Left ventricle myocardium superior (tissue), 1 donor: ENCODE measurements at regions not wholly inside any gene's neighbourhood (a gene's known extent, or its start where the extent isn't known, plus 50 kb on each side); places are given as distances from the start of the nearest gene placed in this dataset.
"Not testable (repeated sequence)": the region's sequence is repeated elsewhere in the genome, so short reads cannot be mapped to it uniquely, and the experiment has no call there.

ENCODE experiments used
- ATAC-seq: fragments of 200-7000 bp; cut with Tn5 transposase; one replicate; pipeline ENCODE4 v1.9.1; 2020; ENCODE audit warnings: mild to moderate bottlenecking, moderate library complexity
- DNase-seq: peaks from one replicate; pipeline ENCODE4 v3.0.0-alpha.2; 2020
- intact Hi-C: fragments of 100-400 bp; cut with micrococcal nuclease; formaldehyde crosslinking; loops from one replicate; pipeline ENCODE4 v1.11.0; 2022
- donor health status: DM: no; HTN: yes; CAD: no; lungs with severe emphysema.

DNA sequence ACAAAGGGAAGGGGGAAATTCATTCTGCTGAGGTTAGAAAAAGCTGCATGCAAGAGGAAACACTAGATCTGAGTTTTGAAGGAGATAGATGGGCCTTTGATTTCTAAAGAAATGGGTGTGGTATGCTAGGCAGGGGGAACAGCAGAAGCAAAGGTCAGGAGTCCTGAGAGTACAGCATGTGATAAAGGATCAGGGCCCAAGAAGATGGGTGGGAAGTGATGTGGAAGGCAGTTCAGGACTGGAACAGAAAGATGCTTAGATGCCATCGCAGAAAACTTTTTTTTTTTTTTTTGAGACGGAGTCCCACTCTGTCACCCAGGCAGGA lies 126.2 kb downstream of the ALDH8A1 start:
- ATAC-seq (no peak), DNase-seq (no peak)
- intact Hi-C loops = loop anchor here (5.0 kb wide), 2 partner anchors 651 to 666 kb away; no protein-coding TSS in a partner anchor

DNA sequence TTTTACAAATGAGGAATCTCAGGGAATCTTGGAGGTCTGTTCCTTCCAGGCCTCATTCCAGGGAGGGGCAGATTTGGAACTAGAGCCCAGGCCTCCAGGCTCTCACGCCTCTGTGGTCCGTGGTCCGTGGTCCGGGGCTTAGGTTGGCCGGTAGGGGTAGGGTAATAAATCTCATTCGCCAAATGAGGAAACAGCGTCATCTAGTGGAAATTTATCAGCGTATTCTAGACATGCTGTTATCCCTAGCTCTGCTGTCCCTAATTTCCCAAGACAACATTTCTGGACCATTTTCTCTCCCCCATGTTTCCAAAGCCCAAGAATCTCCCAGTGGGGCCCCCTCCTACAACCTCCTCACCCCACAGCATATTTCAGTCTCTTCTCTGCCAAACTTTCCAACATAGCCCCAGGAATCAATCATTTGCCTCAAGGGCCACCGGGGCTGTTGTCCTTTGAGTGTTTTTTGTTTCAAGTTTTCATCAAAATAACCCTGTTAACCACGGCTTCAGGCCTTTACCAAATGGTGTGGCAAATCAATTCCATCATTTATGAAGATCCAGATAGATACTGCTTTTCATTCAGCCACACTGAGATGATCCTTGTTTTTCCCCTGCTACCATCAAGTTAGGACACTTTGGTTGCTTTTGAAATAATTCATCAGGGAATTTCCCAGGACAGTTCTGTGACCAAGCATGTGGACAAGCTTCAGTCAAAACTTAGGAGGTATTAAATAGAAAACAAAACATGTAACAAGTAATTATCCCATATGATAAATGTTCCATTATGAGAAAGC lies 126.8 kb downstream of the ALDH8A1 start:
- intact Hi-C loops = loop anchor here (5.0 kb wide), 2 partner anchors 651 to 666 kb away; no protein-coding TSS in a partner anchor
- DNase-seq = peak; percentile 49
- ATAC-seq = peak; percentile 74

DNA sequence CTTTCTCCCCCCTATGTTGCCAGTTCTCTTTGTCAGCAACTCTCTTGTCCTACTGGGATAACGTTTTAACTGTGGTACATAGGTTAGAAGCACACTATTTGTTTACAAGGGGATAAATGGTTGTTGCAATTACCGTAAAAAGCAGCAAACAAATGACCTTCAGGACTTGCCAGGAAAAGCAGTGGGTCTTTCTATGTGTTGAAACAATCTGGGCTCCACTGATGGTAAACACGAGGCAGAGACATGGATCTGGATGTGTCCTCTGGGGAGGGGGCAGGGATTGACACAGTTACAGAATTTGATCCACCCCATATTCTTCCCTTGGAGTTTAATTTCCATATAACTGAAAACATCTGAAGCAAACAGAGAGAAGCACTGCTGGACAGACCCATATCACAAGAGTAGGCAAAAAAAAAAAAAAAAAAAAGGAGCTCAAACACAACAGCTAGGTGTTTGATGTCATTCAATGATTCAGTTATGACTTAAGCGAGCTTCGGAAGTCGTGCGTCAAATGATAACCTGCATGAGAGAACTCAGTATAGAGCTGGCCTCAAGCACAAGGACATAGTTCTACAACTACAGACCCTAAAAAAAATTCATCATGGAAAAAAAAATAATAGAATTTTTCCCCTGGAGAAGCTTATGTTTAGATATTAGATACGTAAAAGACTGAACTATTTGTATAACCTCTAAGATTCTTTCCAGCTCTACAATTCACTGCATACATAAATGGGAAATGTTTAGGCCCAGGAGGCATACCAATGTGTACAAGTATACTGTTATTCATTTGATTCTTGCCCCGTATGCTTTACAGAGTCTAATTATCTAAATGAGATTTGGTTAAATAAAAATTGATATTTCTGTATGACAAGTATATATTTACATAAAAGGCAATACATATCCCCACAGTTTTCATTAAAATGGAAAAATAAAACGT lies 127.7 kb downstream of the ALDH8A1 start:
- intact Hi-C loops = loop anchor here (5.0 kb wide), 2 partner anchors 650 to 665 kb away; no protein-coding TSS in a partner anchor
- ATAC-seq = no peak
- no peak for DNase-seq

DNA sequence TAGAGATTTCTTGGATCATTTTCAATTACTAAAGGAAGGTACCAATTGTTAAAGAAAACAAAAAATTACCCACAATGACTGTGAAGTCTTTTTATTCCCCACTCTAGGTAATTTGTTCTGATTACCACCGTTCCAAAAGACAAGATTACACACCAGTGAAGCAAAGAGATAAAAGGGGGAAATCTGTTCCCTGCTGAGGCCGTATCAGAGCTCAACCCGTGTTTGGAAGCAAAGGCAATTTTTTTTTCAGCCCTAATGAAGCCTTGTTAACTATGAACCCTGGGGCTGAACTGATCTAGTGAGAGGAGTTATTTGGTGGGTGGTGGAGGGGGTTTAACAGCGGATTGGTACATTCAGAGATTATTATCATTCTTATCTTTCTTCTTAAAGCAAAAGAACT lies 128.5 kb downstream of the ALDH8A1 start:
- DNase-seq (no peak), ATAC-seq (no peak)
- intact Hi-C loops = loop anchor here (5.0 kb wide), 2 partner anchors 649 to 664 kb away; no protein-coding TSS in a partner anchor

DNA sequence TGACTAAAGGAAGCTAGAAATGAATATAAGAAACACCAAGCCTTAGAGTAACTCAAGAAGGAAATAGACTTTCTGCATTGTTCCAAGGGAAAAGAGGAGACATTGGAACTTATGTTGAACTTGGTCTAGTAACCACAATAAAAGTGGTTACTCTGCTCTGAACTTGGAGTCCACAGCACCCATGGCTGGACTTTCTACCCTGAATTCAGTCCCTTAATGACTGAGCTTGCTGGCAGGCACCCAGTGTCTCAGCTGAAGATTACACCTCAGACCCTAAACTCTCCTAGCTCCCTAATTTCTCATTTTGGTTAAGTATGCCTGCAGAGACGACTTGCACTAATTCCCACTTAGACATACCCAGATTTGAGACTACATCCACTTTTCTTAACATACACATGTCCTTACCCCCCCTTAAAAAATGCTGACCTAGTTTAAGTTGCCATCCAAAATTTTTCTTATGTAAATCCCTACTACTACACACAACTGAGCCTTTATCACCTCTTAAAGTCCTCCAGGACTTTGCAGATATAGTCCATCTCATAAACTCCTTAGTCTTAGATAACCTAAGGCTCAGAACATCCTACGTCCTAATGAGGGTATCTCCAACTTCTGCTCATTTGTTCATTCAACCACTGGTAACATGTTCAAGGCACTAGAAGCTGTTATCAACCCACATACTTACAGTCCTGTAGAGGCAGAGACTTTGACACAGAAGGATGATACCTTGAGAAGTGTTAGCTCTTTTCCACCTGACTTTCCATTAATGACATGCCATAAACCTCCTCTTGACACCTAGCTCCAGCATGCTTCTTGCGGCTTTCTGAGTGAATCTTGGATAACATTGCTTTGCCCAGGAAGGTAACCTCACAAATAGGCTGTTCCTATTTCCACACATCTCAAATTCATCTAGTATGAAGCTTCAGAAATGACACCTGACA lies 129.8 kb downstream of the ALDH8A1 start:
- ATAC-seq (no peak), DNase-seq (no peak)
- intact Hi-C loops = loop anchor here (5.0 to 10.0 kb wide), 3 partner anchors 175 to 663 kb away; no protein-coding TSS in a partner anchor

DNA sequence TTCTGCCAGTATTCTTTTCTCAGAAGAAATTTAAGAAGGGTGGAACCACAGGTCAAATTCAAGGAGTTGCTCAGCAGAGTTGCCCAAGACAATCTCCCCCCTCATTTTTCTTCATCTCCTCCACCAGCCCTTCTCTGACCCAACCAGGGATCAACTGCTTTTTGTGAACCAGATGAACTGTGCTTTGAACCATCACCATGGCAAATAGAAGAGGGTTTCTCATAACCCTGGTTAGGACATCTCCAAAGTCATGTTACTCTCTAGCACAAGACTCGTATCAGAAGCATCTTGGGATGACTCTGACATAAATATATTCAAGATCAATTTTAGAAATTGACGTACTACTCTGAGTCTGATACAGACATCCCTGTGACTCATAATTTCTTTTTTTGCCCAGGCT lies 130.7 kb downstream of the ALDH8A1 start:
- ATAC-seq (no peak), DNase-seq (no peak)
- intact Hi-C loops = loop anchor here (10.0 kb wide), 1 partner anchor 174 kb away; no protein-coding TSS in a partner anchor

DNA sequence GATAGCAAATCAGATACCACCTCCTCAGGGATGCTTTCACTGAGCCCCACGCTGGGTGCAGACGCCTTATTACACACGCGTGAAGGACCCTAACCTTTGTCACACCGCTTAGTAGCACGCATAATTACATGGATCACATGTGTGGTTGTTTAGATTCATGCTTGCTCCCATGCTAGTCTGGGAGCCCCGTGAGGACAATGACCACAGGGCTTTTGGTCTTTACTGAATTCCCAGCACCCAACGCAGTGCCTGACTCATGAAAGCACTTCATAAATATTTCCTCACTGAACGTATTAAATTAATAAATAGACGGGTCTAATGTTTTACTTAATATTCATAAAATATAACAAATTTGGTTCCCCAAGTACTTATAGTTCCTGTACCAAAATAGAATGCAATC lies 132.5 kb downstream of the ALDH8A1 start:
- DNase-seq = no peak
- intact Hi-C loops = loop anchor here (10.0 kb wide), 1 partner anchor 173 kb away; no protein-coding TSS in a partner anchor
- ATAC-seq = no peak

DNA sequence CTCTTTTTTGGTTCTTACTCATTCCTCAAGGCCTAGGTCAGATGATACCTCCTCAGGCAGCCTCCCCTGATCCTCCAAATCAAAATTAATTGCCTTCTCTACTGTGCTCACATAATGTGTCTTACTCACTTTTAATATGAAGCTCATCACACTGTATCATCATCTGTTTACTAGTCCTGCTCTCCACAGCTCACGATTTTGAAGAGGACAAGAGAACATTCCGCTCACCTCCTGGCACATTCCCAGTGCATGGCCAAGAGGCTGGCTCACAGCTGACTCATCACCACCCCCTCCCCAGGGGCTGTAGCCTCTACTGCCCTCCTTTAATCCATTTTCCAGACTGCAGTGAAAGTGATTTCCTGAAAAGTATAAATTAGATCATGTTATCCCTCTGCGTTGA lies 133.1 kb downstream of the ALDH8A1 start:
- no peak for ATAC-seq
- intact Hi-C loops = loop anchor here (10.0 kb wide), 1 partner anchor 172 kb away; no protein-coding TSS in a partner anchor
- DNase-seq = no peak

DNA sequence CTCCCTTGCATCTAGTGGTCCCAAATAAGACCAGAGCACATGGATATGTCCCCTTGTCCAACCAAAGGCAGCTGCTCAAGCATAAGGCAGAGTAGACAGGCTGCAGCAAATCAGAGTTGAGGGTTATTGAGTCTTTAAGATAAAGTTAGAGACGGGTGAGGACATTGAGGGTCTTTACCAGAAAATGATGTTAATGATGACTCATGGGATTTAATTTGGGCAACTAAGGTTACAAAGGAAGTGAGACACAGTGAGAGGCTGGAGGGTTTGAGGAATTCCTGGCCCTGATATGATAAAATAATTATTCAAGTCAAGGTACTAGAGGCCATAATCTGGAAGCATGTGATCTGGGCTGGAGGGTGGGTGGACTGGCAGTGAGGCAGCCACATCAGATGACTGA lies 133.6 kb downstream of the ALDH8A1 start:
- ATAC-seq (no peak), DNase-seq (no peak)
- intact Hi-C loops = loop anchor here (10.0 kb wide), 1 partner anchor 171 kb away; no protein-coding TSS in a partner anchor

DNA sequence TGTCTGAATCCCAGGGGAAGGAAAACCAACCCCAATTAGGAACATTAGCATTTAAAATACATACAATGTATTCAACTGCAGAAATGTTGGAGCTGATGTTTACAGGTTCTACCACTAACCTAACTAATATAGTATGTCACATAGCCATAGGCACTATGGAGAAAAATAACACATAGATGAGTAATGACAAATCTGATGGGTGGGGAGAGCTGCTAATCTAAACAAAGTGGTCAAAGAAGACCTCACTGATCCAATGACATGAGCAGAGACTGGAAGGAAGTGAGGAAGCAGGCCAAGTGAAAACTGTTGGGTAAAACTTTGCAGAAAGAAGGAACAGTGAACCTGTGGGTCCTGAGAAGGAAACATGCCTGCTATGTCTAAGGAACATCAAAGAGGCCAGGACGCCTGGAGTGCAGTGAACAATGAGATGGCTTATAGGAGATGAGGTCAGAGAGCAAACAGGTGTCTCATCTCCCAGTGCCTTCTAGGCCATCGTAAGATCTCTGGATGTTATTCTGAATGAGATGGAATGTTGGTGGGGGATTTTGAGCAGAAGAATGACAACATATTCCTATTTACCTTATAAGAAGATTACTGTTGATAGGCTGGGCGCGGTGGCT lies 135.7 kb downstream of the ALDH8A1 start:
- DNase-seq (no peak), ATAC-seq (no peak)
- intact Hi-C loops = loop anchor here (10.0 kb wide), 1 partner anchor 169 kb away; no protein-coding TSS in a partner anchor

DNA sequence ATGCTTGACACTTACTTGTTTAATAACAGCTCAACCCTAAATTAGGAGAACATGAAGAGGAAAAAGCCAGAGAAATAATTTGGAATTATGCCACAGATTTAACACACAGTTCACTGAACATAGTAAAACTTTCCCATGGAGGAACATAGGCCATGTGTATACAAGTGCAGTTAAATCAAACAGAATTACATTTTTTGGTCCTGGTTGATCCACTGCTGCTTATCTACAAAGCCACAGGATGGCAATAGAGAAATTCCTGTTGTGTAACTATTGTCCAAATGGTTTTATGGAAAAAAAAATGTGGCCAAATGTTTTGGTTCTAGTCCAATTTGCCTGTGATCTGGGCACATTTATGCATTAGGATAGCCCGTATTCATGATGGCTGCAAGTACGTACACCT lies 136.8 kb downstream of the ALDH8A1 start:
- no peak for DNase-seq
- intact Hi-C loops = loop anchor here (10.0 kb wide), 1 partner anchor 168 kb away; no protein-coding TSS in a partner anchor
- ATAC-seq = no peak

DNA sequence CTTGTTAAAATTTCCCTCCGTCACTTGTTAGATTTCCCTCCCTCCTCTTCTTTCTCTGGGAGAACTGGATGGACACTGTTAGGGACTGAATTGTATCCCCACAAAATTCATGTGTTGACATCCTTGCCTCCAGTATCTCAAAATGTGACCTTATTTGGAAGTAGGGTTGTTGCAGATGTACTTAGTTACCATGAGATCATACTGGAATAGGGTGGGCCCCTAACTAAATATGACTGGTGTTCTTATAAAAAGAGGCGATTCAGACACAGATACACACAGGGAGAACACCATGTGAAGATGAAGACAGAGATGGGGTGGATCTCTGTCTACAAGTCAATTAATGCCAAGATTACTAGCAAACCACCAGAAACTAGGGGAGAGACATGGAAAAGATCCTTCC lies 139.5 kb downstream of the ALDH8A1 start:
- intact Hi-C loops = loop anchor here (10.0 kb wide), 1 partner anchor 166 kb away; no protein-coding TSS in a partner anchor
- no peak for ATAC-seq

DNA sequence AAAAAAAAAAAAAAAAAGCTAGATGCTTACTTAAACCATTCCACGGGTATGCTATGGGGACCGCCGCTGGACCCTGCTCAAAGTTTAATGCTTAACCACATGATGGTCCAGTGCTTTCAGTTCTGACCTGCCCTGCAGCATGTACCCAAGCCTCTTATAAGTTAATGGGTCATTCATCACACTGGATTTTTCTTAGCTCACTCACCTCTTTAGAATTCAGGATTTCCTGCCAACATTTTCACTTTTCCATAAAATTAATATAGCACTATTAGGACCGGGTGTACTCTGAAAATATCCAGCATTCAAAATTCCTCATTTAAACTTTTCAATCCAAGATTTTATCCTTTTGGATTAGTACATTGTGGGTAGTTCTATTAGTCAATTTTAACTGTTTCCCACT lies 140.8 kb downstream of the ALDH8A1 start:
- DNase-seq = no peak
- intact Hi-C loops = no loop called here
- ATAC-seq = no peak

More for the DNA sequence above, 139.5 kb downstream of the ALDH8A1 start:
- no peak for DNase-seq

DNA sequence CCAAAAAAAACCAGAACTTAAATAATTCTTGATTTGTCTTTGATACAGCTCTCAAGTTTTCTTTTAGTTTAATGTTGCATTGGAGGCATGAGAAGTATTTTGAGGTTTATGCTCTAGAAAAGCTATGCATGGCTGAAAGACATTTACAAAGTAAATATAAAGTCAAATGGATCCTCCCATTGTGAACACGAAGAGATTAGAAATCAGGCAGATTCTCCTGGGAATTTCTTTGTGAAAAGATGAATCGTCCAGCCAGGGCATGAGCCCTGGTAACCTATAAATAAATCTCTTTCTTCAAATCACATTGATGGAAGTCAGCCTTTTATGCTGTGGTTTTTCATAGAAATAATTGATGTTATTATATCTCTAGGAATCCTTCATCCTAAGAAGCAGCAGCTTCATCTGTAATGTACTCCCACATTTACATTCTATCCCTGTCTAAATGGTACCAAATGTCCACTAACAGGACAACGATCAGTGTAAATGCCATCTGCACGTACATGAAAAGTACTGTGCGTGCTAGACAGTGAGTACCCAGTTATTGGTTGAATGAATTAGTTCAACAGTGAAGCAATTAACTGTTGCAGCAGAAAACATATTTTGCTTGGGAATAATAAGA lies 143.6 kb downstream of the ALDH8A1 start:
- ATAC-seq (no peak), DNase-seq (no peak)
- intact Hi-C loops = no loop called here

DNA sequence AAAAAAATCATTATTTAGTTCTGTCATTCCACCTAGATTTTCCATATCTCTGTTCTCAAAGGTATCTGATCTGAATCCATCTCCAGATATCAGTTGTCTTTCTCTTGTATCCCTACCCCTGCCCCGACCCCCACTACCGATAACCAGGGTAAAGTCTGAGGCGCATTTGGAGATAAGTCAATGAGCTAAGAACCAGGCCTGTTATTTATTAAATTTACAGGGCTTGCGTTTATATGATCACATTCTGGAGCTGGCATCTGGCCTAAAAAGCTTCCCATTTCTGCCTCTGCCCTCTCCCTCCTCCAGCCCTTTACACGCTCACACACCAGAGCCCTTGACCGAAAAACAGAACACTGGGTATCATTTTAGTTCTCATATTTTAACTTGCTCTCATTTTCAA lies 144.7 kb downstream of the ALDH8A1 start:
- intact Hi-C loops = no loop called here
- ATAC-seq = no peak
- no peak for DNase-seq

DNA sequence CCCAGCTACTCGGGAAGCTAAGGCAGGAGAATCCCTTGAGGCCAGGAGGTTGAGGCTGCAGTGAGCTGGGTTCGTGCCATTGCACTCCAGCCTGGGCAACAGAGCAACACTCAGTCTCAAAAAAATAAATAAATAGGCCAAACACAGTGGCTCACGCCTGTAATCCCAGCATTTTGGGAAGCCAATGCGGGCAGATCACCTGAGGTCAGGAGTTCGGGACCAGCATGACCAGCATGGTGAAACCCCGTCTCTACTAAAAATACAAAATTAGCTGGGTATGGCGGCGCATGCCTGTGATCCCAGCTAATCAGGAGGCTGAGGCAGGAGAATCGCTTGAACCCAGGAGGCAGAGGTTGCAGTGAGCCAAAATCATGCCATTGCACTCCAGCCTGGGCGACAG lies 145.6 kb downstream of the ALDH8A1 start:
- ATAC-seq, DNase-seq, intact Hi-C loops: not testable (repeated sequence)

DNA sequence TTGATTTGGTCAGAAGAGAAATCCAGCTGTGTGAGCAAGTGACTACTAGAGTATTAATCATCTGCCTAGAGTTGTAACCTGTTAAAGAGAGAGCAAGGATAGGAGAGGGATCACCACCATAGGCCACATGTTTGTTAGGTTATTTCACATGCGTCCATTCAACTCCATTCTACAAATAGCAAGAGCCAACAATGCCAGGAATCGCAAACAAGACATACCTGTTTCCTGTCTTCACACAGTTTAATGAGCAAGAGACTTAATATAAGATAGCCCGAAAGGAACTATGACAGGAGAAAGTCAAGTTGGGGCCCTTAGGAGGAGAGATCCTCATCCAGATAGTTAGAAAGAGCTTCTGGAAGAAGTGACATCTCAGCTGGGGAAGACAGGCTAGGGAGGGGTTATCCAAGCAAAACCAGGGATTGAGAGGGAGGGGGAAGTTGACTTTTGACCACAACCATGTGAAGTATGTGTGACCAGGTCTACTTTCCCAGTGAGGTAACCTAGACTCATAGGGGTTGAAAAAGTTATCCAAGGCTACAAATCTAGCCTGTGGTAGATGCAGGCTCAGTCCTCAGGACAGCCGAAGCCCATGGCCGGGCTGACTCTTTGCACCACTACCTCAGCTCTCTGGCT lies 147.4 kb downstream of the ALDH8A1 start:
- ATAC-seq = no peak
- intact Hi-C loops = no loop called here
- DNase-seq = no peak
